GM18867 (cell line): ENCODE measurements at regions not wholly inside any gene's neighbourhood (a gene's known extent, or its start where the extent isn't known, plus 50 kb on each side); places are given as distances from the start of the nearest gene placed in this dataset.

Experiments used
- ATAC-seq: cut with Tn5 transposase; IDR thresholded peaks from one replicate; pipeline ENCODE4 v1.9.1; 2021; ENCODE audit warnings: mild to moderate bottlenecking, moderate library complexity; ENCODE audit not compliant: unreplicated experiment

GRCh38 chr2:16336916-16337315 is 328.7 kb downstream of the CYRIA start:
- ATAC-seq, result no peak

DNA sequence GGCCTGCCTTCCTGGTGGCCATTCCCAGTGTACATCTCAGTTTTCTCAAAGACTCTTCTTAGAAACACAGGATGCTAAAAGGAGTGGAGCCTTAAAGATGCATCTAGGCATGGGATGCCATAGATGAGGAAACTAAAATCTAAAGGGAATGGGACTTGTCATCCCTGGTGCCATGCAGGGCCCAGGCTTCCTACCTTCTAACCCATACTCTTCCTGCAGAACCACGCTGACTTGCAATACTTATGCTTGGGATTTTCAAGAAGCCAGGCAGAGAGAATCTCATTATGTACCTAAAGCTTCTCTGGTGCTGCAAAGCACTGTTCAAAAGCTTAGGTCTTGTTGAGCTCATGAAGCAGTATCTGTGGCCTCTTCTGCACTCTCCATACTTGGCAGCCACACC is 329.1 kb downstream of the CYRIA start:
- no peak for ATAC-seq

GRCh38 chr2:16335947-16336346 is 329.7 kb downstream of the CYRIA start:
- no peak for ATAC-seq

GRCh38 chr2:16335604-16335930 is 330.1 kb downstream of the CYRIA start:
- no peak for ATAC-seq

GRCh38 chr2:16334886-16335603 is 330.6 kb downstream of the CYRIA start:
- no peak for ATAC-seq

GRCh38 chr2:16334366-16334765 is 331.3 kb downstream of the CYRIA start:
- no peak for ATAC-seq

- no peak for ATAC-seq
Measured at GRCh38 chr2:16333681-16334080, 332.0 kb downstream of the CYRIA start.

- ATAC-seq, result no peak
Measured at GRCh38 chr2:16332681-16333557, 332.7 kb downstream of the CYRIA start.

GRCh38 chr2:16331772-16332171 is 333.9 kb downstream of the CYRIA start:
- ATAC-seq, result no peak

- ATAC-seq, result no peak
Measured at GRCh38 chr2:16330982-16331381, 334.7 kb downstream of the CYRIA start.

DNA sequence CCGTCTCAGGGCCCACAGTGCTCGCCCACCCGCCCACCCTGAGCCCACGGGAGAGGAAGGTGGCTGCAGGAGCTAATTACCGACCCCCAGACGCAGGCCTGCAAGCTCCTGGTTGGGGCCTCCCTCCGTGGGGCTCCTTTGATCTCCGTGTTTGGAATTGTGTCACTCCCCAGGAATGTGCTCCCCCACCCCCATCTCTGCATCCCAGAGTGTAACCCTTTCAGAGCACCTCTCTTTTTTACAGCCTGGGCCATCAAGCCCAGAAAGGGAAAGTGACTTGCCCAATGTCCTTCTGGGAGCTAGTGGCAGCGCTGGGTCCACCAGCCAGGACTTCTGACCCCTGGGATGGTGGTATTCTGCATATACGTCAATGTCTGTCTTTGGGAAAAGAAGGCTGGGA is 335.1 kb downstream of the CYRIA start:
- ATAC-seq, result no peak

- ATAC-seq, result no peak
Measured at GRCh38 chr2:16330012-16330411, 335.6 kb downstream of the CYRIA start.

DNA sequence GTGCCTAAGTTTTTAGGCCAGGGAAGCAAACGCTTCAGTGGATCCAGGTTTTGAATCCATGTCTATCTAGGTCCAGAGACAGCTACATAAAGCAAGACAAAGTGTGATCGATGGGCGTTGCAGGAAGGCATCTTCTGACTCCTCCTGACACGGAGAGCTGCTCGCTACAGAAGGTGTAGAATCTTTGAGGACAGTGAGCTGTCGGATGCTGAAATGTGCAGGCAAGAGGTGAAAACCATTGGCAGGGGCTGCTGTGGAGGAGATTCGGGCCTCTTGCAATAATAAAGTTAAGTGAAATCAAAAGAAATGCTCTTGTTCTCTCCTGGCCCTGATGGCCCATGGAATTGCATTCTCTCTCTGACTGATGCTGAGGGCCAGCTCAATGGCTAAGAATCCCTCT is 336.2 kb downstream of the CYRIA start:
- no peak for ATAC-seq

- no peak for ATAC-seq
Measured at GRCh38 chr2:16328521-16329190, 337.0 kb downstream of the CYRIA start.

DNA sequence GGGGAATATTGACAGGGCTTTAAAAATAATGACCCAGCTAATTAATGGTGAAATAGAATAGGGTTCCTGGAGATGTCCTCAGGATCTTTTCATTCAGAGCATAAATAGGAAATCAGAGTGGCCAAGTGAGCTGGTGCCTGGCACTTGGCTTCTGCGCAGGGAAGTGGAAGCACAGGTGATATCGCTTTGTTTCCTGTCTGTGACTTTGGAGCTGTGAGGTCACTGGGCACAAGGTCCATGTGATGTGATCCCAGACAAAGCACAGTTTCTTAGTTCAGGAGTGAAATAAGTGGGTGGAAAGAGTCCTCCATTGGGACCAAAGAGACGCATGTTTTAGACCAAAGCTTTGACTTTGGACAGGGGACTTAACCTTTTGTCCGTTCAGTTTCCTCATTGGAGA is 338.3 kb downstream of the CYRIA start:
- ATAC-seq, result no peak

- ATAC-seq, result no peak
Measured at GRCh38 chr2:16326711-16327300, 338.8 kb downstream of the CYRIA start.

GRCh38 chr2:16325976-16326510 is 339.6 kb downstream of the CYRIA start:
- no peak for ATAC-seq

DNA sequence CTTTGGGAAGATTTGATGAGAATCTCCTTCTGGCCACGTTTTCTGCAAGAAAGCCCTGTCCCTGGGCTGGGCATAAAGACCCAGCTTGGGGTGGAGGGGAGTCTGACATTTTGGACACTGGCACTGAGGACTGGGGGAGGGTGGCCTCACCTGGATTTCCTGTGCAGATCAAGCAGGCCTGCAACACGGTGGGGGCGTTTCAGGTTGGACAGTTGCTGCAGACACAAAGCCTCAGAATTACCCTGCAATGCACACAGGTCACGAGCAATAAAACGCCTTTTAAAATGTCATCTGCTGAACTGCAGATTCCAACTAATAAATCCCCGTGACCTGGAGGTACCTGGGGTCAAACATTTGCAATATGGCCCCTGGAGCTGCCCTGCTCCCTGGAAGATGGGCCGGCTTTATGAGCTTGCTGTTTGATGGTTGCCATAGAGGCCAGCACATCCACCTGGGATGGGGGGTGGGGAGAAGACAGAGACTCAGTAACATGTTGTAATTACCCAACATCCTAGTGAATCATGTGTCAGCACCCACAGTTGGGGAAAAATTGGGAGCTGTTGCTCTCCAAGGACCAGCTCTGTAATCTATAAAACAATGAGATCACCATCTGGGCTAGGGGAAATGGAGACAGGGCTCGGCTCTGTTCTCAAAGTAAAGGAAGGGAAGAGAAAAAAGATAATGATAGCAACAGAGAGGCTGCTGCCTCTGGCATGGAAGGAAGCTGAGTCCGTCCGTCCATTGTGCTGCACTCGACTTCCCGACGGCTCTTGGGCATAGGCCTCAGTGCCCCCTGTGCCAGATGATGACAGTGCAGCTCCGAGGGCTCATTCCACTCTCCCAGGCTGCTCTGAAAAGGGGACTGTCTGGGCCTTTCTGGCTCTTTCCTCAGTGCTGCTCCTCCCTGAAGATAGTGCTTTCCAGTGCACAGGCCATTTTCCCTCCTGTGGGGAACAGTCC is 340.3 kb downstream of the CYRIA start:
- ATAC-seq, result no peak

- ATAC-seq, result no peak
Measured at GRCh38 chr2:16324544-16324937, 341.1 kb downstream of the CYRIA start.
